ENCODE measurements at regions not wholly inside any gene's neighbourhood (a gene's known extent, or its start where the extent isn't known, plus 50 kb on each side); places are given as distances from the start of the nearest gene placed in this dataset.

DNA sequence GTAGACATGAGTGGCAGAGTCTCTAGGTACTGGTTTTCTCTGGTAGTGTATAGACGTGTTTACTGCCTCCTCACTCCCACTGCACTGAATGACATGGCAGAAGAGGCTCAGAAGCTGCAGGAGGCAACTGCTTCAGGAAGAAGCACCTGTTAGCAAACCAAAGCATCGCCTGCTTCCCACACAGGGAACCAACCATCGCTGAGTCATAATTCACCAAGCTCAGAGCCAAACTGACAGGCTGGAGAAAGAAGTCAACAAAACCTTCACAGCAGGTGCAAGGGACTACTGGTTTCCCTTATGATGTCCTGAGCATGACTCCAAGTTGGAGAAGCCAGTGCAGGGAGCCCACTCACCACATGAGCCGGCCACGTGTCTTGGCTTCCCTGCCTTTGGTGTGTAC lies 69.8 kb downstream of the KCTD12 start:
- H3K18ac ChIP-seq (ENCODE audit: low read length): no peak overlapping the region
- no peak overlapping the region for H3K4me2 ChIP-seq (ENCODE audit: low read length)
- H2BK120ac ChIP-seq (ENCODE audit: insufficient read depth, low read length, poor library complexity): no peak overlapping the region
- H3K79me1 ChIP-seq (ENCODE audit: low read length): no peaks in the 10 kb centered on the region
- H3K14ac ChIP-seq (ENCODE audit: low read length): no peak overlapping the region
- H3K79me2 ChIP-seq (ENCODE audit: control insufficient read depth, insufficient read depth, low read length, poor library complexity): no peaks in the 10 kb centered on the region
- H2BK12ac ChIP-seq (ENCODE audit: low read length): no peak overlapping the region
- no CpG with 5 or more reads among the region's 5 CpGs for WGBS (ENCODE audit: extremely low coverage, insufficient coverage, insufficient read length)
- no peak overlapping the region for H2AFZ ChIP-seq (ENCODE audit: insufficient read depth, low read length, poor library complexity)
- H4K91ac ChIP-seq (ENCODE audit: low read depth, low read length): no peak overlapping the region
- no peak for DNase-seq
- no peak overlapping the region for H4K8ac ChIP-seq (ENCODE audit: low read depth, low read length)
- H3K9ac ChIP-seq (ENCODE audit: low read length): peak overlapping the region; percentile 53
- H3K23ac ChIP-seq (ENCODE audit: low read length): peak overlapping the region; percentile 40
- no peak overlapping the region for H3K27ac ChIP-seq (ENCODE audit: low read depth, low read length)
- H2AK5ac ChIP-seq (ENCODE audit: low read length): no peak overlapping the region
- H4K12ac ChIP-seq (ENCODE audit: low read depth, low read length): no peak overlapping the region
- H3K36me3 ChIP-seq (ENCODE audit: control insufficient read depth in 1 of 2, insufficient read depth in 2 of 2, low read length in 2 of 2): no peaks in the 10 kb centered on the region
- H3K4ac ChIP-seq (ENCODE audit: low read depth, low read length): no peak overlapping the region
- H2BK5ac ChIP-seq (ENCODE audit: low read depth, low read length, poor library complexity): no peak overlapping the region
- H3K27me3 ChIP-seq (ENCODE audit: insufficient read depth, low read length): no peaks in the 10 kb centered on the region
- H3K4me3 ChIP-seq (ENCODE audit: low read depth, low read length): no peak overlapping the region
- peaks cover 5% of the 10 kb centered on the region for H3K9me3 ChIP-seq (ENCODE audit: insufficient read depth, low read depth, low read length)
- no peaks in the 10 kb centered on the region for H3K4me1 ChIP-seq (ENCODE audit: control insufficient read depth in 1 of 2, insufficient read depth in 2 of 2, low read length in 2 of 2)

DNA sequence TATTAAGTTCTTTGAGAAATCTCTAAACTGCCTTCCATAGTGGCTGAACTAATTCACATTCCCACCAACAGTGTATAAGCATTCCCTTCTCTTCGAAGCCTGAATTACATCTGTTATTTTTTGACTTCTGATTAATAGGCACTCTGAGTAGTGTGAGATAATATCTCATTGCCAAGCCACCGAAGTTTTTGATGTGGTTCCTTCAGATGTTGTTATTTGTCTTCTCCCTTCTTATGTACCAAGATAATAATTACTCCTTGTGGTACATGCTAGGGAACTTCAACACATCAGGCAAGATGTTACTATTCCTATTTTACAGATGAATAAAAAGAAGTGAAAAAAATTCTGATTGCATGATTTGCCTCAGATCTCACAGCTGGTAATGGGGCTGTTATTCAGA lies 70.9 kb downstream of the KCTD12 start:
- Histone ChIP-seq H3K9ac (ENCODE audit: low read length) (no peak overlapping the region), H4K12ac (ENCODE audit: low read depth, low read length) (no peak overlapping the region), H3K36me3 (ENCODE audit: control insufficient read depth in 1 of 2, insufficient read depth in 2 of 2, low read length in 2 of 2) (no peaks in the 10 kb centered on the region), H2AFZ (ENCODE audit: insufficient read depth, low read length, poor library complexity) (no peak overlapping the region), H2BK12ac (ENCODE audit: low read length) (no peak overlapping the region), H2AK5ac (ENCODE audit: low read length) (no peak overlapping the region), H3K27ac (ENCODE audit: low read depth, low read length) (no peak overlapping the region), H3K23ac (ENCODE audit: low read length) (no peak overlapping the region), H3K9me3 (ENCODE audit: insufficient read depth, low read depth, low read length) (peaks cover 5% of the 10 kb centered on the region), H3K27me3 (ENCODE audit: insufficient read depth, low read length) (no peaks in the 10 kb centered on the region), H3K79me2 (ENCODE audit: control insufficient read depth, insufficient read depth, low read length, poor library complexity) (no peaks in the 10 kb centered on the region), H4K91ac (ENCODE audit: low read depth, low read length) (no peak overlapping the region), H4K8ac (ENCODE audit: low read depth, low read length) (no peak overlapping the region), H2BK120ac (ENCODE audit: insufficient read depth, low read length, poor library complexity) (no peak overlapping the region), H3K4me1 (ENCODE audit: control insufficient read depth in 1 of 2, insufficient read depth in 2 of 2, low read length in 2 of 2) (no peaks in the 10 kb centered on the region), H2BK5ac (ENCODE audit: low read depth, low read length, poor library complexity) (no peak overlapping the region), H3K4me3 (ENCODE audit: low read depth, low read length) (no peak overlapping the region), H3K18ac (ENCODE audit: low read length) (no peak overlapping the region), H3K4ac (ENCODE audit: low read depth, low read length) (no peak overlapping the region), H3K4me2 (ENCODE audit: low read length) (no peak overlapping the region), H3K14ac (ENCODE audit: low read length) (no peak overlapping the region), H3K79me1 (ENCODE audit: low read length) (no peaks in the 10 kb centered on the region)
- no peak for DNase-seq
- no CpG with 5 or more reads among the region's 2 CpGs for WGBS (ENCODE audit: extremely low coverage, insufficient coverage, insufficient read length)

DNA sequence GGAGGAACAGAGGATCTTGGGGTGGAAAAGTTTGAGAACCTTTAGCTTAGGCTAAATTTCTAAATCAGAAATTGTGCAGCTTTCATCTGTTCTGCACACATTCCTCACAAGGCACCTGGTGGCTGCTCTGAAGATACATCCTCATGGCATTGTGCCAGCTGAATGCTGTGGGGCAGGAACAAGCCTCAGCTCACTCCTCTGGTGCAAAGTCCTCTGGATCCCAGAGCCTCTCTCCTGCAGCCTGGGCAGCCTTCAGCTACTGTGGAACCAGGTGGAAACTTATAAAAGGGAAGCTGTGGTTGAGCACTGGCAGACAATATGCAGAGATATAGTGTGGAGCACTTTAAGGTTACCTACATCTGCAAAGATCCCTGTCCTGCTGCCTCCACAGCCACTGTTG lies 72.3 kb downstream of the KCTD12 start:
- peaks cover 5% of the 10 kb centered on the region for H3K9me3 ChIP-seq (ENCODE audit: insufficient read depth, low read depth, low read length)
- no peak overlapping the region for H3K14ac ChIP-seq (ENCODE audit: low read length)
- no peak overlapping the region for H2AFZ ChIP-seq (ENCODE audit: insufficient read depth, low read length, poor library complexity)
- no peaks in the 10 kb centered on the region for H3K79me1 ChIP-seq (ENCODE audit: low read length)
- H3K4me2 ChIP-seq (ENCODE audit: low read length): no peak overlapping the region
- no peak overlapping the region for H2BK120ac ChIP-seq (ENCODE audit: insufficient read depth, low read length, poor library complexity)
- no peak overlapping the region for H3K4me3 ChIP-seq (ENCODE audit: low read depth, low read length)
- no peak overlapping the region for H2BK12ac ChIP-seq (ENCODE audit: low read length)
- H4K12ac ChIP-seq (ENCODE audit: low read depth, low read length): no peak overlapping the region
- no peak overlapping the region for H2BK5ac ChIP-seq (ENCODE audit: low read depth, low read length, poor library complexity)
- H4K91ac ChIP-seq (ENCODE audit: low read depth, low read length): no peak overlapping the region
- no peak overlapping the region for H3K18ac ChIP-seq (ENCODE audit: low read length)
- H3K27ac ChIP-seq (ENCODE audit: low read depth, low read length): no peak overlapping the region
- no peak overlapping the region for H3K23ac ChIP-seq (ENCODE audit: low read length)
- no peak overlapping the region for H3K4ac ChIP-seq (ENCODE audit: low read depth, low read length)
- H3K9ac ChIP-seq (ENCODE audit: low read length): no peak overlapping the region
- no peaks in the 10 kb centered on the region for H3K79me2 ChIP-seq (ENCODE audit: control insufficient read depth, insufficient read depth, low read length, poor library complexity)
- no peak overlapping the region for H4K8ac ChIP-seq (ENCODE audit: low read depth, low read length)
- DNase-seq: no peak
- no peaks in the 10 kb centered on the region for H3K27me3 ChIP-seq (ENCODE audit: insufficient read depth, low read length)
- H2AK5ac ChIP-seq (ENCODE audit: low read length): no peak overlapping the region
- no peaks in the 10 kb centered on the region for H3K36me3 ChIP-seq (ENCODE audit: control insufficient read depth in 1 of 2, insufficient read depth in 2 of 2, low read length in 2 of 2)
- H3K4me1 ChIP-seq (ENCODE audit: control insufficient read depth in 1 of 2, insufficient read depth in 2 of 2, low read length in 2 of 2): no peaks in the 10 kb centered on the region

DNA sequence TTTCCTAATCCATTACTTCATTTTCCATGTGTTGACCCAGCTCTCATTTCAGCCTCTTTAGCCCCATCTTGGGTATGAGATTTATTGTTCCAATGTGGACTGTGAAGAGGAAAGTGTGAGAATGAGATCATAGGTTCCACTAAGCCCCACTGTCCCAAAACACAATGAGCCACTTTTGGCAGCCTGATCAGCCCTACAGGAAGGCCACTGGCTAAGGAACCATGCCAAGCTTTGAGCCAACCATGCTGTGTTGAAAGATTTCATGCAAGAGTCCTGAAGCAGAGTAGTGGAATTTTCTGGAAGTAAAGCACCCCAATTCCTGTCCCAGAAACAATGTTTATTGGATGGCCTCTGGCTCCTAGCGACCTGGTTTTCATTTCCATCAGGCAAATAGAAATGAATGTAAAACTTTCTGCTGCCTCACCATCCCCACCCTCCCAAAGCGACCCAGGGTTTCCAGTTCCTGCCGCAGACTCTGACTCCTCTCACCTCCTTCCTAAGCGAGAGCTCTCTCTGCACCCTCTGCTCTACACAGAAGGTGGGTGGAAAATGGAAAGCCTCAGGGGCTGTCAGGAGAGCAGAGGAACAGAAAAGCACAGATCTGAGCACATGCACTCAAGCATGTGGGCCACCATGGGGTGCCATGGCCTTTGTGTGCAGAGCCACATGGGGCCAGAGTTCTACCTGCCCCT lies 73.1 kb downstream of the KCTD12 start:
- DNase-seq: no peak
- WGBS (ENCODE audit: extremely low coverage, insufficient coverage, insufficient read length): no CpG with 5 or more reads among the region's 4 CpGs

More for the DNA sequence above, 73.1 kb downstream of the KCTD12 start:
- no peak overlapping the region for H2BK12ac ChIP-seq (ENCODE audit: low read length)
- H3K27ac ChIP-seq (ENCODE audit: low read depth, low read length): no peak overlapping the region
- H3K36me3 ChIP-seq (ENCODE audit: control insufficient read depth in 1 of 2, insufficient read depth in 2 of 2, low read length in 2 of 2): no peaks in the 10 kb centered on the region
- H4K91ac ChIP-seq (ENCODE audit: low read depth, low read length): no peak overlapping the region
- H2AFZ ChIP-seq (ENCODE audit: insufficient read depth, low read length, poor library complexity): no peak overlapping the region
- no peak overlapping the region for H4K8ac ChIP-seq (ENCODE audit: low read depth, low read length)
- no peak overlapping the region for H2BK5ac ChIP-seq (ENCODE audit: low read depth, low read length, poor library complexity)
- no peak overlapping the region for H3K4ac ChIP-seq (ENCODE audit: low read depth, low read length)
- H2AK5ac ChIP-seq (ENCODE audit: low read length): no peak overlapping the region
- no peaks in the 10 kb centered on the region for H3K4me1 ChIP-seq (ENCODE audit: control insufficient read depth in 1 of 2, insufficient read depth in 2 of 2, low read length in 2 of 2)
- H2BK120ac ChIP-seq (ENCODE audit: insufficient read depth, low read length, poor library complexity): no peak overlapping the region
- peaks cover 5% of the 10 kb centered on the region for H3K9me3 ChIP-seq (ENCODE audit: insufficient read depth, low read depth, low read length)
- no peak overlapping the region for H3K14ac ChIP-seq (ENCODE audit: low read length)
- H3K4me2 ChIP-seq (ENCODE audit: low read length): no peak overlapping the region
- H3K79me1 ChIP-seq (ENCODE audit: low read length): no peaks in the 10 kb centered on the region
- H3K9ac ChIP-seq (ENCODE audit: low read length): no peak overlapping the region
- H3K18ac ChIP-seq (ENCODE audit: low read length): no peak overlapping the region
- H3K4me3 ChIP-seq (ENCODE audit: low read depth, low read length): no peak overlapping the region
- no peak overlapping the region for H3K23ac ChIP-seq (ENCODE audit: low read length)
- no peak overlapping the region for H4K12ac ChIP-seq (ENCODE audit: low read depth, low read length)
- no peaks in the 10 kb centered on the region for H3K79me2 ChIP-seq (ENCODE audit: control insufficient read depth, insufficient read depth, low read length, poor library complexity)
- H3K27me3 ChIP-seq (ENCODE audit: insufficient read depth, low read length): no peaks in the 10 kb centered on the region

All from trophoblast cell (in vitro differentiated cells and primary cell).